ENCODE measurements at regions not wholly inside any gene's neighbourhood (a gene's known extent, or its start where the extent isn't known, plus 50 kb on each side); places are given as distances from the start of the nearest gene placed in this dataset.
"Not testable (repeated sequence)": the region's sequence is repeated elsewhere in the genome, so short reads cannot be mapped to it uniquely, and the experiment has no call there.

GRCh38 chr6:21710908-21711627, 117.5 kb downstream of the SOX4 start:
- no peak for DNase-seq

- no peak for DNase-seq
These were observed 118.7 kb downstream of the SOX4 start for GRCh38 chr6:21712213-21712612.

- DNase-seq, result no peak
These were observed 119.9 kb downstream of the SOX4 start for GRCh38 chr6:21713481-21713880.

DNA sequence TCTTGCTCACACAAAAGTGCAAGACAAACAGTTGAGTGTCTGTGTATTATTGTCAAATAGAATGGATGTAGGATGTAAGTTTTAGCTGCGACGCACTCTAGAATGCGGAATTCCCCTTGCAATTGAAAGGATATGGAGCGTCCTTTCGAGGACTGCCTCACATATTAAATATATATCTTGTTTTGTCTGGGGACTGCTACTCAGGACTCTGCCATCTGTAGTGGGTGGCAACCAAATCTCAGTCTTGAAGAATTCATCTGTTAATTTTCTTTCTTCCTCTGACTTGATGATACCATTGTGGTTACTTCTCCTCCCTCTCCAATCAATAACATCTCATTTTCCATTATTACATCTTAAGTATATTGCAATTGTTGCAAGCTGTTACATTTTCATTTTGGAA, 121.6 kb downstream of the SOX4 start:
- DNase-seq, result no peak

GRCh38 chr6:21722510-21722909, 129.0 kb downstream of the SOX4 start:
- no peak for DNase-seq

- no peak for DNase-seq
These were observed 133.1 kb downstream of the SOX4 start for GRCh38 chr6:21726676-21727075.

- DNase-seq, result no peak
These were observed 134.6 kb downstream of the SOX4 start for GRCh38 chr6:21728141-21728540.

GRCh38 chr6:21729431-21729830, 135.9 kb downstream of the SOX4 start:
- DNase-seq, result no peak

DNA sequence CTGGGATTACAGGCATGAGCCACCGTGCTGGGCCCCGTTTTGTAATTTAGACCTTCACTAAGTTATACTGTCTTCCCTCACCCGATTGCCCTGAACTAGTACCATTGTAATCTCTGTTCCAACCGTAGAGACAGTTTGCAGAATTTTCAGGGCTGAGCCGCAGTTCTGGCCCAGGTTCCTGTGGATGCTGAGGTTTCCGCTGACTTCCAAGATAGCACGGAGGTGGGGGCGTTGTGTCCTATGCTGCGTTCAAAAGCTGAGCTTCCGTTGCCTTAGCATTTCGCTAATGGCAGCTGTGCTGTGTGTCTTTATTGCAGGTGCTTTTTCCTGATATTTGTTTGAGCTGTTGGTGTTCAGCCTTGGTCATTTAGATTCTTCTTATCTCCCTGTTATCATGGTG, 137.0 kb downstream of the SOX4 start:
- DNase-seq, result no peak

GRCh38 chr6:21731411-21732031, 138.0 kb downstream of the SOX4 start:
- no peak for DNase-seq

GRCh38 chr6:21732032-21732730, 138.6 kb downstream of the SOX4 start:
- DNase-seq, result not testable (repeated sequence)

DNA sequence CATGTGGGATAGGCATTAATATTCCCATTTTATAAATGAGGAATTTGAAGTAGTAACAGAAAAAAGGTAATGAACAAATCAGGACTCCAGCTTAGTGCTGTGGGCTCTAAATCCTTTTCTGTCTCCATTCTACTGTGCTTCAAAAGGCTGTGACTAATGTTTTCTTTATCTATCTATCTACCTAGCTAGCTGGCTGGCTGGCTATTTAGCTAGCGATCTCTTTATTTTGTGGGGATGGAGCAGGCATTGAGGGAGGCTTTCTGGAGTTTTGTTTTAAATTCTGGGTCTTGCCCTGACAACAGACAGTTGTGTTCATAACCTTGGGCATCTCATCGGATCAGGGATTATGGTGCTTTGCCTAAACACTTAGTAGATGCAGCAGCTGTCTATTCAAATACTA, 139.2 kb downstream of the SOX4 start:
- DNase-seq, result no peak

- no peak for DNase-seq
These were observed 139.8 kb downstream of the SOX4 start for GRCh38 chr6:21733311-21733710.

- no peak for DNase-seq
These were observed 140.7 kb downstream of the SOX4 start for GRCh38 chr6:21734204-21734603.

- no peak for DNase-seq
These were observed 144.9 kb downstream of the SOX4 start for GRCh38 chr6:21738180-21739094.

- DNase-seq, result no peak
These were observed 145.7 kb downstream of the SOX4 start for GRCh38 chr6:21739241-21739640.

DNA sequence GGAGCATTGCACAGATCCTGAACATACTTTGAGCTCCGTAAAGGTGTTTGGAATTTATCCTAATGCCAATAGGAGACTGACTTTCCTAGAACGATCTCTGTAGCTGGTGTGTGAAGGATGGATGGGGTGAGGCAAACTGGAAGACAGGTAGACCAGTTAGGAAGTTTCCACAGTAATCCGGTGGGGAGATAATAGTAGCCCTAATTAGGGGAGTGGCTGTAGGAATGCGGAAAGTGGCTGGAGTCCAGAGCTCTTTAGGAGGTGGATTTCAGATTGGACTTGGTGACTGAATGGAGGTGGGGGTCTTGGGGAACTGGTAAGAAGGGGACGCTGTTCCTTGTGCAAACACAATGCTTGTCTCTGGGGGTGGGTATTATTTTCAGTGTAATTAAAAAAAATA, 146.3 kb downstream of the SOX4 start:
- DNase-seq, result no peak

GRCh38 chr6:21740376-21741124, 147.0 kb downstream of the SOX4 start:
- DNase-seq, result no peak

GRCh38 chr6:21741221-21742109, 147.9 kb downstream of the SOX4 start:
- DNase-seq, result no peak

DNA sequence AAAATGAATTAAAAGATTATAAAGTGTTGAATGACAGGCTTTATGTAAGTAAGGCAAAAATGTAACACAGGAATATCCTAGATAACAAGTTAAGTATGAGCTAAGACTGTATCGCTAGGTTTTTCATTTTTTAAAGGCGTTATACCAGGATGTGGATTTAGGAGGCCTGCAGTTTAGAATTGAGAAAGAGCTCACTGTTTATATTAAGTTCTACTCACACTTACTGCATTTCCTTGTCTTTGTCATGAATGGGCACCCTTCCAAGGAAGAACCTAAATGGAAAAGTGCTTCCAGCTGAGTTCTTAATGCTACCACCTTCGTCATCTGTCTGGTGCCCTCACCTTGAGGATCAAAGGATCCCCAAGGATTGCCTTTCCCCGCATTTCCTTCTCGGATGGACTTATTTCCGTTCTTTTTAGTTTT, 148.7 kb downstream of the SOX4 start:
- DNase-seq, result no peak

DNA sequence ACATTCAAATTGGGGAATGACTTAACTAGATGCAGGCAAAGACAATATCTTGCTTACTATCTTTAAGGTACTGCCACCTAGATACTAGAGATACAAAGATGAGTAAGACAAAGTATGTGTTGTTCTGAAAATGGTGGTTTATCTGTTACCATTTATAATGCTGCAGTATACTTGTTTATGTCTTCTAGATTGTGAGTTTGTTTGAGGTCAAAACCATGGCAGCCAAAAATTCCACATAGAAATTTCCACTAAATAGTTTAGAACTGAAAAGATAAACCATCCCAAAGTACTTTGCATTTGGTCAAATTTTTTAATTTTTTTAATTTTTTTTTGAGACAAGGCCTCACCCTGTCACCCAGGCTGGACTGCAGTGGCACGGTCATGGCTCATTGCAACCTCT, 150.8 kb downstream of the SOX4 start:
- no peak for DNase-seq
